ENCODE measurements at regions not wholly inside any gene's neighbourhood (a gene's known extent, or its start where the extent isn't known, plus 50 kb on each side); places are given as distances from the start of the nearest gene placed in this dataset.
"Not testable (repeated sequence)": the region's sequence is repeated elsewhere in the genome, so short reads cannot be mapped to it uniquely, and the experiment has no call there.

GRCh38 chr3:71930056-71930991, 145.4 kb upstream of the PROK2 start:
- no peak for DNase-seq

- no peak for DNase-seq
Observed at GRCh38 chr3:71928212-71928611, 143.3 kb upstream of the PROK2 start.

- no peak for DNase-seq
Observed at GRCh38 chr3:71927505-71928066, 142.6 kb upstream of the PROK2 start.

- DNase-seq = no peak
Observed at GRCh38 chr3:71926616-71927015, 141.7 kb upstream of the PROK2 start.

- DNase-seq = peak; percentile 23
Observed at GRCh38 chr3:71926262-71926600, 141.3 kb upstream of the PROK2 start.

- not testable (repeated sequence) for DNase-seq
Observed at GRCh38 chr3:71925511-71926261, 140.7 kb upstream of the PROK2 start.

- no peak for DNase-seq
Observed at GRCh38 chr3:71924721-71925120, 139.8 kb upstream of the PROK2 start.

GRCh38 chr3:71921036-71921435, 136.1 kb upstream of the PROK2 start:
- no peak for DNase-seq

- DNase-seq = no peak
Observed at GRCh38 chr3:71919572-71919971, 134.6 kb upstream of the PROK2 start.

- DNase-seq = no peak
Observed at GRCh38 chr3:71917545-71917944, 132.6 kb upstream of the PROK2 start.

- DNase-seq = no peak
Observed at GRCh38 chr3:71916747-71917369, 131.9 kb upstream of the PROK2 start.

GRCh38 chr3:71912839-71913495, 128.0 kb upstream of the PROK2 start:
- no peak for DNase-seq

- DNase-seq = no peak
Observed at GRCh38 chr3:71910108-71910507, 125.2 kb upstream of the PROK2 start.

- DNase-seq = no peak
Observed at GRCh38 chr3:71907996-71908395, 123.0 kb upstream of the PROK2 start.

- DNase-seq = no peak
Observed at GRCh38 chr3:71906976-71907375, 122.0 kb upstream of the PROK2 start.

GRCh38 chr3:71905426-71905825, 120.5 kb upstream of the PROK2 start:
- no peak for DNase-seq

GRCh38 chr3:71903936-71904335, 119.0 kb upstream of the PROK2 start:
- DNase-seq = no peak

- DNase-seq = no peak
Observed at GRCh38 chr3:71903112-71903495, 118.2 kb upstream of the PROK2 start.

- no peak for DNase-seq
Observed at GRCh38 chr3:71902258-71903111, 117.5 kb upstream of the PROK2 start.

- DNase-seq = no peak
Observed at GRCh38 chr3:71901645-71902044, 116.7 kb upstream of the PROK2 start.

- no peak for DNase-seq
Observed at GRCh38 chr3:71900057-71900456, 115.1 kb upstream of the PROK2 start.

- no peak for DNase-seq
Observed at GRCh38 chr3:71896751-71897150, 111.8 kb upstream of the PROK2 start.

Measured in CD4-positive, alpha-beta T cell treated with Interleukin-17A for 4 hours (primary cell).